Parathyroid adenoma (tissue), 2 donors: ENCODE measurements at regions not wholly inside any gene's neighbourhood (a gene's known extent, or its start where the extent isn't known, plus 50 kb on each side); places are given as distances from the start of the nearest gene placed in this dataset.

Source experiments
- H2AFZ ChIP-seq: fragments of 300-600 bp; sonication (generic); one replicate; pipeline ENCODE4 v1.7.0; 2017; ENCODE audit warnings: antibody characterized with exemption, mild to moderate bottlenecking
- H3K27ac ChIP-seq: fragments of 300-600 bp; sonication (generic); one replicate; pipeline ENCODE4 v1.7.0; 2017
- H3K27me3 ChIP-seq: fragments of 300-600 bp; sonication (generic); one replicate; pipeline ENCODE4 v1.7.0; 2017; ENCODE audit warnings: low read length; ENCODE audit not compliant: control insufficient read depth, insufficient read depth
- H3K36me3 ChIP-seq: fragments of 300-600 bp; sonication (generic); one replicate; pipeline ENCODE4 v1.7.0; 2017; ENCODE audit warnings: low read length; ENCODE audit not compliant: control insufficient read depth, insufficient read depth
- H3K4me1 ChIP-seq: fragments of 300-600 bp; sonication (generic); one replicate; pipeline ENCODE4 v1.7.0; 2017; ENCODE audit warnings: control low read depth
- H3K4me2 ChIP-seq: fragments of 300-600 bp; sonication (generic); one replicate; pipeline ENCODE4 v1.7.0; 2017; ENCODE audit warnings: low read length
- H3K4me3 ChIP-seq: fragments of 300-600 bp; sonication (generic); one replicate; pipeline ENCODE4 v1.7.0; 2017; ENCODE audit warnings: low read depth, low read length
- H3K79me2 ChIP-seq: fragments of 300-600 bp; sonication (generic); one replicate; pipeline ENCODE4 v1.7.0; 2017; ENCODE audit warnings: control low read depth
- H3K9ac ChIP-seq: fragments of 300-600 bp; sonication (generic); one replicate; pipeline ENCODE4 v1.7.0; 2017; ENCODE audit warnings: mild to moderate bottlenecking
- H3K9me3 ChIP-seq: fragments of 300-600 bp; sonication (generic); one replicate; pipeline ENCODE4 v1.7.0; 2017; ENCODE audit warnings: low read length; ENCODE audit not compliant: control insufficient read depth
- CTCF ChIP-seq: fragments of 300-600 bp; sonication (generic); IDR thresholded peaks from one replicate; pipeline ENCODE4 v1.7.0; 2017; ENCODE audit warnings: antibody characterized with exemption, mild to moderate bottlenecking
- donor health status: primary hyperparathyroidism.

GRCh38 chr2:381181-381580 is 93.3 kb upstream of the ALKAL2 start:
- H3K4me1 ChIP-seq, result no peaks in the 10 kb centered on the region
- H3K9me3 ChIP-seq, result no peaks in the 10 kb centered on the region
- no peaks in the 10 kb centered on the region for H3K79me2 ChIP-seq
- H3K4me3 ChIP-seq, result no peak overlapping the region
- H3K27me3 ChIP-seq, result no peaks in the 10 kb centered on the region
- H3K9ac ChIP-seq, result no peak overlapping the region
- H3K4me2 ChIP-seq, result no peak overlapping the region
- no peak overlapping the region for H3K27ac ChIP-seq
- H3K36me3 ChIP-seq, result no peaks in the 10 kb centered on the region
- TF ChIP-seq CTCF, result no peak
- no peak overlapping the region for H2AFZ ChIP-seq

GRCh38 chr2:380772-381171 is 92.9 kb upstream of the ALKAL2 start:
- Histone ChIP-seq H3K9ac (no peak overlapping the region), H3K27ac (no peak overlapping the region), H3K4me3 (no peak overlapping the region), H3K27me3 (no peaks in the 10 kb centered on the region), H3K79me2 (no peaks in the 10 kb centered on the region), H3K4me2 (no peak overlapping the region), H3K4me1 (no peaks in the 10 kb centered on the region), H3K36me3 (no peaks in the 10 kb centered on the region), H3K9me3 (no peaks in the 10 kb centered on the region), H2AFZ (no peak overlapping the region)
- no peak for TF ChIP-seq CTCF

GRCh38 chr2:380221-380620 is 92.3 kb upstream of the ALKAL2 start:
- H3K4me2 ChIP-seq, result no peak overlapping the region
- H3K4me3 ChIP-seq, result no peak overlapping the region
- no peaks in the 10 kb centered on the region for H3K9me3 ChIP-seq
- H3K79me2 ChIP-seq, result no peaks in the 10 kb centered on the region
- H3K27me3 ChIP-seq, result no peaks in the 10 kb centered on the region
- no peak for TF ChIP-seq CTCF
- H3K9ac ChIP-seq, result no peak overlapping the region
- H3K27ac ChIP-seq, result no peak overlapping the region
- no peak overlapping the region for H2AFZ ChIP-seq
- no peaks in the 10 kb centered on the region for H3K4me1 ChIP-seq
- no peaks in the 10 kb centered on the region for H3K36me3 ChIP-seq

- Histone ChIP-seq H3K9me3 (no peaks in the 10 kb centered on the region), H3K27ac (no peak overlapping the region), H3K4me3 (no peak overlapping the region), H3K4me2 (no peak overlapping the region), H2AFZ (no peak overlapping the region), H3K79me2 (no peaks in the 10 kb centered on the region), H3K36me3 (no peaks in the 10 kb centered on the region), H3K9ac (no peak overlapping the region), H3K27me3 (no peaks in the 10 kb centered on the region), H3K4me1 (no peaks in the 10 kb centered on the region)
- no peak for TF ChIP-seq CTCF
Measured at GRCh38 chr2:379778-380177, 91.9 kb upstream of the ALKAL2 start.

GRCh38 chr2:378364-378763 is 90.5 kb upstream of the ALKAL2 start:
- Histone ChIP-seq H3K36me3 (no peaks in the 10 kb centered on the region), H3K4me3 (no peak overlapping the region), H3K27ac (no peak overlapping the region), H3K4me1 (no peaks in the 10 kb centered on the region), H3K4me2 (no peak overlapping the region), H3K27me3 (no peaks in the 10 kb centered on the region), H3K9ac (no peak overlapping the region), H3K9me3 (no peaks in the 10 kb centered on the region), H3K79me2 (no peaks in the 10 kb centered on the region), H2AFZ (no peak overlapping the region)
- no peak for TF ChIP-seq CTCF
